ENCODE measurements at regions not wholly inside any gene's neighbourhood (a gene's known extent, or its start where the extent isn't known, plus 50 kb on each side); places are given as distances from the start of the nearest gene placed in this dataset.

DNA sequence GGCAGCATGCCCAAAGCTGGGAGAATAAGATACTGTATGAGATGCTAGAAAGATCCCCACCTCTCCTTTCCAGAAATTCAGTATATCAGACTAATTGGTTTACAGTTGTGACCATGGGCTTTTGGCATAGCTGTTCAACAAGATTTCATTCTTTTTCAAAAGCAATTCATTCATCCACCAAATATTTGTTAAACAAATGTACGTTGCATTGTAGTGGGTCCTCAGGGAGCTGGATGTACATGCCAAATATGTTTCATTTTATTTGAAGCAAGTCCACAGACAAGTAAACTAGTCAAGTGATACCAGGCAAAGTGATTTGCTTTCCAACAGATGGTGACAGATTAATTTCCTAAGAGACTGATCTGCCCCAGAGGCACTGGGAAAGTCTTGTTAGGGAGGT lies 85.8 kb upstream of the ESR1 start:
- H3K36me3 ChIP-seq (ENCODE audit: insufficient read depth, low read length), result no peaks in the 10 kb centered on the region
- H3K27ac ChIP-seq (ENCODE audit: low read depth, low read length, poor library complexity, severe bottlenecking), result no peak overlapping the region
- BruUV-seq (replicated peaks), result no TSS peak
- no peak overlapping the region for H3K4me3 ChIP-seq (ENCODE audit: low read depth, low read length, poor library complexity, severe bottlenecking)
- TF ChIP-seq, protein P1, sequence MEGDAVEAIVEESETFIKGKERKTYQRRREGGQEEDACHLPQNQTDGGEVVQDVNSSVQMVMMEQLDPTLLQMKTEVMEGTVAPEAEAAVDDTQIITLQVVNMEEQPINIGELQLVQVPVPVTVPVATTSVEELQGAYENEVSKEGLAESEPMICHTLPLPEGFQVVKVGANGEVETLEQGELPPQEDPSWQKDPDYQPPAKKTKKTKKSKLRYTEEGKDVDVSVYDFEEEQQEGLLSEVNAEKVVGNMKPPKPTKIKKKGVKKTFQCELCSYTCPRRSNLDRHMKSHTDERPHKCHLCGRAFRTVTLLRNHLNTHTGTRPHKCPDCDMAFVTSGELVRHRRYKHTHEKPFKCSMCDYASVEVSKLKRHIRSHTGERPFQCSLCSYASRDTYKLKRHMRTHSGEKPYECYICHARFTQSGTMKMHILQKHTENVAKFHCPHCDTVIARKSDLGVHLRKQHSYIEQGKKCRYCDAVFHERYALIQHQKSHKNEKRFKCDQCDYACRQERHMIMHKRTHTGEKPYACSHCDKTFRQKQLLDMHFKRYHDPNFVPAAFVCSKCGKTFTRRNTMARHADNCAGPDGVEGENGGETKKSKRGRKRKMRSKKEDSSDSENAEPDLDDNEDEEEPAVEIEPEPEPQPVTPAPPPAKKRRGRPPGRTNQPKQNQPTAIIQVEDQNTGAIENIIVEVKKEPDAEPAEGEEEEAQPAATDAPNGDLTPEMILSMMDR (conservative IDR thresholded peaks at IDR 0.05; ENCODE audit: low read length), result no peak
- no peak for TF ChIP-seq EZH2phosphoT487 (IDR thresholded peaks at IDR 0.05; ENCODE audit: borderline replicate concordance, low read depth, low read length)
- ChIA-PET POLR2A (no interaction called here), CTCF (ENCODE audit: unreplicated experiment) (no interaction called here)
- H2AFZ ChIP-seq (ENCODE audit: low read length), result no peak overlapping the region
- H4K20me1 ChIP-seq (ENCODE audit: insufficient read depth, low read length), result no peaks in the 10 kb centered on the region
- no peaks in the 10 kb centered on the region for H3K9me2 ChIP-seq (ENCODE audit: insufficient read depth, low read length)
- intact Hi-C loops (cut with micrococcal nuclease; ENCODE audit: unreplicated experiment), result no loop called here
- no peak for DNase-seq (ENCODE audit: low spot score)
- peaks cover 3% of the 10 kb centered on the region for H3K4me1 ChIP-seq (ENCODE audit: insufficient read depth, low read length, poor library complexity, severe bottlenecking)
- no peaks in the 10 kb centered on the region for H3K9me3 ChIP-seq (ENCODE audit: low read length)
- H3K79me2 ChIP-seq (ENCODE audit: insufficient read depth, low read depth, low read length), result no peaks in the 10 kb centered on the region
- no peak overlapping the region for H3K4me2 ChIP-seq (ENCODE audit: low read length)

DNA sequence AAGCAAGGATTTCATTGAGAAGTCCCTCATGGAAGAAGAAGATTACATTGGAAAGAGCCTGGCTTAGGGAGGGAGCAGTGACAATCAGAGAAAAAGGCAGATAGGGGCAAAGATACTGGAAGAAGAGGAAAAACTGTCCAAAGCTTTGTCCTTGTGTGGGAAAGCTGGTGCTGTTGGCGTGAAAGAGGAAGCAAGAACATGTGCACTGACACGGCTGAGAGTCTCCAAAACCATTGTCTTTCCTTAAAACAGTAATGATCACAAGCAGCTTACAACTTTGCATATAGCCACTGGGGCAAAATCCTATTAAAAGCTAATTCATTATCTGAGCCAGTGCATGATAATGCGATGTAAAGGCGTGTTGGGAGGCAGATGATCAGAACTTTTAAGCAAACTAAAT lies 85.1 kb upstream of the ESR1 start:
- Histone ChIP-seq H3K27ac (ENCODE audit: low read depth, low read length, poor library complexity, severe bottlenecking) (no peak overlapping the region), H3K9me2 (ENCODE audit: insufficient read depth, low read length) (no peaks in the 10 kb centered on the region), H3K79me2 (ENCODE audit: insufficient read depth, low read depth, low read length) (no peaks in the 10 kb centered on the region), H3K4me2 (ENCODE audit: low read length) (no peak overlapping the region), H3K4me3 (ENCODE audit: low read depth, low read length, poor library complexity, severe bottlenecking) (no peak overlapping the region), H3K4me1 (ENCODE audit: insufficient read depth, low read length, poor library complexity, severe bottlenecking) (peaks cover 3% of the 10 kb centered on the region), H3K9me3 (ENCODE audit: low read length) (no peaks in the 10 kb centered on the region), H2AFZ (ENCODE audit: low read length) (no peak overlapping the region), H4K20me1 (ENCODE audit: insufficient read depth, low read length) (no peaks in the 10 kb centered on the region), H3K36me3 (ENCODE audit: insufficient read depth, low read length) (no peaks in the 10 kb centered on the region)
- DNase-seq (ENCODE audit: low spot score), result peak; percentile 3
- no peak for TF ChIP-seq EZH2phosphoT487 (IDR thresholded peaks at IDR 0.05; ENCODE audit: borderline replicate concordance, low read depth, low read length)
- TF ChIP-seq, protein P1 (conservative IDR thresholded peaks at IDR 0.05; ENCODE audit: low read length), result no peak
- intact Hi-C loops (cut with micrococcal nuclease; ENCODE audit: unreplicated experiment), result no loop called here
- POLR2A ChIA-PET, result interaction anchor here (0.6 kb wide), 1 partner anchor 18 kb away, joined by 3 read pairs; no protein-coding TSS in a partner anchor
- CTCF ChIA-PET (ENCODE audit: unreplicated experiment), result interaction anchor here (0.6 kb wide), 1 partner anchor 196 kb away, joined by 3 read pairs; no protein-coding TSS in a partner anchor
- BruUV-seq (replicated peaks), result no TSS peak

DNA sequence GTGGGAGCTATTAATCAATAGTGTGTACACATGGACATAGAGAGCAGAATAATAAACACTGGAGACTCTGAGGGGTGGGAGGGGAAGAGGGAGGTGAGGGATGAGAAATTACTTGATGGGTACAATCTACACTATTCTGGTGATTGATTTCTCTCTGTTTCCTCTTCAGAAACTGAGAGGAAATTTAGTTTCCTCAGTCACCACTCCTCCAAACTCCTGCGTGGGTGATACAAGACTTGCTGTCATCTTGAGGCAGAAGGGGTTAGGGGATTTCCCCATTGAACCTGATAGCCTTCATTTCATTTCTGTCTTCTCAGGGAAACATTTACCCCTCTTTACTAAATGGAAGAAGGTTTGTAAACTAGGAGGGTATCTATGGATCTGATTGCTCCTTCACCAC lies 84.3 kb upstream of the ESR1 start:
- H3K36me3 ChIP-seq (ENCODE audit: insufficient read depth, low read length), result no peaks in the 10 kb centered on the region
- BruUV-seq (replicated peaks), result no TSS peak
- H3K9me3 ChIP-seq (ENCODE audit: low read length), result no peaks in the 10 kb centered on the region
- H2AFZ ChIP-seq (ENCODE audit: low read length), result no peak overlapping the region
- H3K9me2 ChIP-seq (ENCODE audit: insufficient read depth, low read length), result no peaks in the 10 kb centered on the region
- H4K20me1 ChIP-seq (ENCODE audit: insufficient read depth, low read length), result no peaks in the 10 kb centered on the region
- no peak overlapping the region for H3K4me3 ChIP-seq (ENCODE audit: low read depth, low read length, poor library complexity, severe bottlenecking)
- H3K27ac ChIP-seq (ENCODE audit: low read depth, low read length, poor library complexity, severe bottlenecking), result no peak overlapping the region
- intact Hi-C loops (cut with micrococcal nuclease; ENCODE audit: unreplicated experiment), result no loop called here
- no peak overlapping the region for H3K4me2 ChIP-seq (ENCODE audit: low read length)
- H3K79me2 ChIP-seq (ENCODE audit: insufficient read depth, low read depth, low read length), result no peaks in the 10 kb centered on the region
- ChIA-PET POLR2A (interaction anchor here (0.6 kb wide), 1 partner anchor 19 kb away, joined by 3 read pairs; no protein-coding TSS in a partner anchor), CTCF (ENCODE audit: unreplicated experiment) (interaction anchor here (0.6 kb wide), 1 partner anchor 197 kb away, joined by 3 read pairs; no protein-coding TSS in a partner anchor)
- DNase-seq (ENCODE audit: low spot score), result no peak
- H3K4me1 ChIP-seq (ENCODE audit: insufficient read depth, low read length, poor library complexity, severe bottlenecking), result peaks cover 3% of the 10 kb centered on the region
- no peak for TF ChIP-seq EZH2phosphoT487 (IDR thresholded peaks at IDR 0.05; ENCODE audit: borderline replicate concordance, low read depth, low read length)
- TF ChIP-seq, protein P1 (conservative IDR thresholded peaks at IDR 0.05; ENCODE audit: low read length), result no peak

All from OCI-LY7 (cell line).